Ecto neural progenitor cell (in vitro differentiated cells): ENCODE measurements at regions not wholly inside any gene's neighbourhood (a gene's known extent, or its start where the extent isn't known, plus 50 kb on each side); places are given as distances from the start of the nearest gene placed in this dataset.
A peak's percentile ranks its signal among the peaks of the same experiment; 100 is the strongest.

Experiments used
- DNase-seq: peaks from one replicate; pipeline ENCODE4 v3.0.0-alpha.2; 2018; ENCODE audit warnings: low spot score

DNA sequence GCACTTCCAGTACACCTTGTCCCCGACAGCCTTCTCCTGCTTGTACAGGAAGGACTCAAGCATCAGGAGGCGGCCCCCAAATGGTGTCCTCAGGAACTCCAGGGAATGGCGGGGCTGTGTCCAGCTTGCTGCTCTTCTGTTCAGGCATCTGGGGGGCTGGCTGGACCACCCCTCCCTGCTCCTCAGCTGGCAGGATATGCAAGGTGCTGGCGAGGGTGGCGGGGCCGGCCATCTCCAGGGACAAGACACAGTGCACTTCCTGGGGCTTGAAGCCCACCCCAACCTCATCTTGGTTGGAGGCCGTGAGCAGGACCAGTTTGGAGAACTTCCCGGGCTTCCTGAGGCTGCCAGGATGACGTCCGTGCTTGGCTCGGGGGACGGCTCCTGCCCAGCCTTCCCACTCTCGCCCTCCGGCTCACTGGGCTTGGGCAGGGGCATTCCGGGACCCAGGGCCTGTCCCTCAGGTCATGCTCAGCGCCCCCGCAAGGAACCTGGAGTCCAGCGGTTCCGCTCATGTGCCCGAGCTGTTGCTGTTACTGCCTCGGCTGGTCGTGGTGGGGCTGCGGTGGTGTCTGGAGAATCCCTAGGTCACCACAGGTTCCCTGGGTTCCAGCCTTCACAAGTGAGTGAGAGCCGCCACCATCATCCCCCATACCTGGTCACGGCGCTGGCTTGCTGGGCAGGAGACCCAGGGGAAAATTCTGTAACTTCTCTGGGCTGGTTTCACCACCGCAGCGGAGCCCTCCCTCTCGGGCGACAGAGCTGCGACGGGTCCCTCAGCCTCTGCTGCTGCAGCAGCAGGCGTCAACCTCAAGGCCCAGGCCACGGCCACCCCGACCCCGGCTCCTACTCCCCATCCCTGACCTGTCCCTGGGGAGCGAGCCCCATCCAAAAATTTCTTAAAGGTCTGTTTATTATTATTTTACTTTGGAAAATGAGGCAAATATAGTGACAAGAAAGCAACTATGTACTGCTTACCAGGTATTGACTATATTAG is 82.8 kb upstream of the FXR1 start:
- no peak for DNase-seq

DNA sequence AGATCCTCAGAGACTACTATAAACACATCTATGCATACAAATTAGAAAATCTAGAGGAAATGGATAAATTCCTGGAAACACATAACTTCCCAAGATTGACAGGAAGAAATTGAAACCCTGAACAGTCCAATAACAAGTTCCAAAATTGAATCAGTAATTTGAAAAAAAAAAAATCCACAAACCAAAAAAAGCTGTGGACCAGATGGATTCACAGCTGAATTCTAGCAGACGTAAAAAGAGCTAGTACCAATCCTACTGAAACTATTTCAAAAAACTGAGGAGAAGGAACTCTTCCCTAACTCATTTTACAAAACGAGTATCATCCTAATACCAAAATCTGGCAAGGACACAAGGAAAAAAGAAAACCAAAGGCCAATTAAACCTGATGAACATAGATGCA is 77.0 kb upstream of the FXR1 start:
- no peak for DNase-seq

DNA sequence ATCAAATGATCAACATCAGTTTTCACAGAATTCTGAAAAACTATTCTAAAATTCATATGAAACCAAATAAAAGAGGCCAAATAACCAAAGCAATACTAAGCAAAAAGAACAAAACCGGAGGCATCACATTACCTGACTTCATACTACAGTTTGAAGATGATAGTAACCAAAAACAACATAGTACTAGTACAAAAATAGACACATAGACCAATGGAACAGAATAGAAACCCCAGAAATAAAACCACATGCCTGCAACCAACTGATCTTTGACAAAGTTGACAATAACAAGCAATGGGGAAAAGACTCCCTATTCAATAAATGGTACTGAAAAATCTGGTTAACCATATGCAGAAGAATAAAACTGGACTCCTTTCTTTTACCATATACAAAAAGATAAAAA is 75.7 kb upstream of the FXR1 start:
- no peak for DNase-seq

DNA sequence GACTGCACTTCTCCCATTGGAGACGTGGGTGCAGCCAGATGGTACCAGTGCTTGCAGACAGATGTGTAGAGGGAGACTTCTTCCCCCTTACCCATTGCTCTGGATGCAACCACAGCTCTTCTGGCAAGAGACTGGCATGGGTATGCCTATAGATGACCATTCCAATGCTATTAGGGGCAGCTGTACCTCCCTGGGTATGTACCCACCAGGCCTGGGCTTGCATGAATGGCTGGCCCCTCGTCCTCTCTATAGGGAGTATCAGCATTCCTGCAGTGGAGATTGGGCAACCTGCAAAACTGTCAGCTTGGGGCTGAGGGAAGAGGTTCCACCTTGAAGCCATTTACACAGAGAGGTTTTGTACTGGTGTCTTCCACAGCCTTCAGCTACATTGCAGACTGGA is 57.6 kb upstream of the FXR1 start:
- no peak for DNase-seq

DNA sequence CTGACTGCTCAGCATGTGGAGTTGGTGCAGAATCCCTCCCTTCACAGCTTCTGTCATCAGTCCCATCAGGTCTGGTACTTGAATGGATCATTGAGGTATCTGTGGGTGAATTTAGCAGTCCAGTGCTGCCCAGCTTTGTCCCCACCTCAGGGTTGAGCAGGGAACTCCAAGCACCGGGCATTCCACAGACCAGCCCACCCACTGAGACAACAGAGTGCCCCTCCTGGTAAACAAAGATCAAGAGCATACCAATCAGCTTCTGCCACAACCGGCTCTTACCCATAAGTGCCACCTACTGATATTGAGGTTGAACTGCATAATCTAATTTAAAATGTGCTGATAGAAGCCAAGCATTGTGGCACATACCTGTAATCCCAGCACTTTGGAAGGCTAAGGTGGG is 57.1 kb upstream of the FXR1 start:
- peak; percentile 62 for DNase-seq

DNA sequence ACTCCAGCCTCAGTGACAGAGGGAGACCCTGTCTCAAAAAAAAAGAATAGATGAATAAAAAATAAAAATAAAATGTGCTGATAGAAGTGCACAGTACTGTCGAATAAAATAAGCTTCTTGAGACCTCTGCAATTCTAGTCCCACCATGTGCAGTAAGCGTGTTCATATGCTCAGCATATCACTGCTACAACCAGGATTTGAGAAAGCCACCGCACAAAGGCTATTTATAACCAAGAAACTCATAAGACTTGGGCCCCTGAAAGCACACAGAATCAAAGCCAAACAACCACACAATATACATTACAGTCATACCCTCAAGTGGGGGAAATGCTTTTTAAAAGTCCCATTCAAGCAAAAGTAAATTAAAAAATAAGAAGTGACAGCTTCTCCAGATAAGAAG is 56.5 kb upstream of the FXR1 start:
- DNase-seq, result no peak

DNA sequence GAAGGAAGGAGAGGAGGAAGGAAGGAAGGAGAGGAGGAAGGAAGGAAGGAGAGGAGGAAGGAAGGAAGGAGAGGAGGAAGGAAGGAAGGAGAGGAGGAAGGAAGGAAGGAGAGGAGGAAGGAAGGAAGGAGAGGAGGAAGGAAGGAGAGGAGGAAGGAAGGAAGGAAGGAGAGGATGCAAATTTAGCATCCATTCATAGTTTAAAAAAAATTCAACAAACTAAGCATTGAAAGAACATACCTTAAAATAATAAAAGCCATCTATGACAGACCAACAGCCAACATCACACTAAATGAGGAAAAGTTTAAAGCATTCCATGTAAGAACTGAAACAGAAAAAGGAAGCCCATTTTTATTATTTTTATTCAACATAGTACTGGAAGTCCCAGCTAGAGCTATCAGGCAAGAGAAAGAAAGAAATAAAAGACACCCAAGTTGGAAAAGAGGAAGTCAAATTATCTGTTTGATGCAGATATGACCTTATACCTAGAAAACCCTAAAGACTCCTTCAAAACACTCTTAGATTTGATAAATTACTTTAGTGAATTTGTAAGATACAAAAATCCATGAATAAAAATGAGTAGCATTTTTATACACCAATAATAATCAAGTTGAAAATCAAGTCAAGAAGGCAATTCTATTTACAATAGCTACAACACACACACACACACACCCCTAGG is 52.2 kb upstream of the FXR1 start:
- DNase-seq, result no peak
